CD4-positive, alpha-beta T cell treated with Interleukin-17A for 1 hour (primary cell): ENCODE measurements at regions not wholly inside any gene's neighbourhood (a gene's known extent, or its start where the extent isn't known, plus 50 kb on each side); places are given as distances from the start of the nearest gene placed in this dataset.

Experiments
- DNase-seq: peaks from one replicate; pipeline ENCODE4 v3.0.0-alpha.2; 2020

DNA sequence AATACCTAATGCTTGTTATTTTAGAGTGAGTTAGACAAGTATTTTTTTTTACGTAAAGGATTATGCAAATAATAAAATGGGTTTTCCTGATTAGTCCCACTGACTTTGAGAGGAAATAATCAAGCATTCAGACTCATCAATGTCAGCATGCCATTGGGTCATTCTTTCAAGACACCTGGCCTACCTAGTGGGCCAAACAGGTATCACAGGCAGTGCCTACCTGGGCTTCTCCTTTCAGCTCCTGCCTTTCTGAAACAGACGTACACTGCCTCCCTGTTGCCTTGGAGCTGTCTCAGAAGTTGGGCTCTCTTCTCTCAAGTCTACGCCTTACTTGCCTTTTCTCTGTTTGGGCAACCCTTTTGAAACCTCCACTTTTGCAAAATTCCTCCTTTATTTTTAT lies 545.6 kb downstream of the SNAPC1 start:
- DNase-seq, result no peak

- DNase-seq, result no peak
These were observed 546.1 kb downstream of the SNAPC1 start for GRCh38 chr14:62308316-62308715.

DNA sequence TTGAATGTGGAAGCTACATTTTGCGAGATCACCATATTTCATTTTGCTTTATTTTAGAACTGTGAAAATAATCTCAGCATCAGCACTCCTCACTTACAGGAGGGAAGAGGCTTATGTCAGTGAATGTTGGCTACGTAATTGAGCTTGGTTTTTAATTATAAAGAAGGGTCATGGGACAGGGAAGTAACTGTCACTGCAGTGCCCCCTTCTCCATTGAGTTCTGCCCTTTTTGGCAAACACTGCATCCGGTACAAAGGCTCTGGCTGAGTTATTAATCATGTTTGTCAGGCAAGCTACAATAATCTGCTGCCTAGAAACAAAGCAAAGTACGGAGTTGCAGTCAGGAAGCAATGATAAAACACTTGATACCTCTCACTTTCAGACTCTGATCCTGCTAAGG lies 546.7 kb downstream of the SNAPC1 start:
- no peak for DNase-seq

- DNase-seq, result no peak
These were observed 551.0 kb downstream of the SNAPC1 start for GRCh38 chr14:62313212-62313611.

DNA sequence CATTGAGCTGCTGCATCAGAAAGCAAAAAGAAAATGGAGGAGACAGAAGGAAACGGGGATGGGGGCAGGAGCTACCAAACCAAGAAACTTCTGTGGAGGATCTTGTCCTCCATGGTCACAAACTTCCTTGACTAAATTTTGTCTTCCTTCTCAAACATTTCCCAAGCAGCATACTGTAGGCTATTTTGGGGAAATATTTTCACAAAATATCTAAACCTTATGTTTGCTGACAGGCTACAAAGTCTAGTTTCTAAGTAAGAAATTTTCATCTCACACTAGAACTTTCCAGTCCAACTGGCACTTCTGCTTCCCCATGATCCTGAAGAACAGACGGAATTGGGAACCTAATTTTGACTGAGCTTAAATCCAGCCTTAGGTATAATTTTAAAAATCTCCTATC lies 552.0 kb downstream of the SNAPC1 start:
- DNase-seq, result no peak

DNA sequence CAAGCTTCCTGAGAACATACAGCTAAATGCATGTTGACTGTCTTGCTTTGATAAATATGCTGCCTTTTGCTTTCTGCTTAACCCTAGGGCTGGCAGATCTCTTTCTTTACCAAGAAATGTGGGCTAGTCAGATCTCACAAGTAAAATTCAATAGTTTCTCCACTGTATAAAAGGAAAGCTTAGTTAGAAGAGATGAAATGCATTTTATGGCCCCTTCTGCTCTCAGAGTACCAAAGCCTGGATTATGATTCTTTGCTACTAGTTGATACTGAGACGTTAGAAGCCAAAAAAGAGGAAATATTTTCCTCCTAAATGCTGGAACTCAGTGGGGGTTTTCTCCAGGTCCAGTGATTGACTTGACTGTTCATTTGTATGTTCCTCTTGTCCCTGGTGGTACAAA lies 552.7 kb downstream of the SNAPC1 start:
- DNase-seq, result no peak

DNA sequence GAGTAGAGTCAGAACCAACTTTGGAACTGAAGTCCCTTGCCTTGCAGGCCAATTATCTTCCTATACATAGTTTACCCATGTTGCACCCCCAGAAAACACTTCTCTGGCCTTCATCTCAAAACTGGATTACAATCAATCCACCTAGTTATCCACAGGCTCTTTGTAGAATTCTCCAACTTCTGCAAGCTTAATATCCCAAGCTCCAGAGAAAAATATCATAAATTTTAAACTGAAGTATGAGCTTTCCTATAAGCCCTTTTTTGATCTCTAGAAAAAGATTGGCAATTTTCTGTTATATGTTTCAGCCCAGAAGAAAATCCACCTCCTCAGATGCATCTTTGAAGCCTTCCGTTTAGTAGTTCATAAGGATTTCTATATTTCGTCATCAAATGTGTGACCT lies 553.4 kb downstream of the SNAPC1 start:
- DNase-seq, result no peak

GRCh38 chr14:62322216-62322615 lies 560.0 kb downstream of the SNAPC1 start:
- DNase-seq, result no peak

DNA sequence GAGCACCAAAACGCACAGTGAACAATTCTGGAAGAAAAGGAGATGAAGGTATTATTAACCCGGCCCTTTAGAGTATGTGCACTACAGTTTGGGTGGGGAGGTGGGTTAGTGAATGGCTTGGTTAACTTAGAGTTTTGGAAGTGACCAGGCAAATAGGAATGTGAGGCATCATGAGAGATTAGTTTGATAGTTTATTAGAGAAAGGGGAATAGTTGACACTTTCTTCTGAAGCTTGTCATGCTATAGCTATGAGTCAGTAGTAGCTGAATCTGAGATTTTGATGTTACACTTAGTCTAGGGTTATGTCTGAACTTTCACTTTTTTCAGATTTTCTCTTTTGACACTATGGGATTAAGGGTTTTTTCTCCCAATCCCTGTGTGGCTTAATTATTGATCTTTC lies 567.2 kb downstream of the SNAPC1 start:
- no peak for DNase-seq

- no peak for DNase-seq
These were observed 585.4 kb downstream of the SNAPC1 start for GRCh38 chr14:62347562-62348011.

- no peak for DNase-seq
These were observed 595.1 kb downstream of the SNAPC1 start for GRCh38 chr14:62357362-62357761.

DNA sequence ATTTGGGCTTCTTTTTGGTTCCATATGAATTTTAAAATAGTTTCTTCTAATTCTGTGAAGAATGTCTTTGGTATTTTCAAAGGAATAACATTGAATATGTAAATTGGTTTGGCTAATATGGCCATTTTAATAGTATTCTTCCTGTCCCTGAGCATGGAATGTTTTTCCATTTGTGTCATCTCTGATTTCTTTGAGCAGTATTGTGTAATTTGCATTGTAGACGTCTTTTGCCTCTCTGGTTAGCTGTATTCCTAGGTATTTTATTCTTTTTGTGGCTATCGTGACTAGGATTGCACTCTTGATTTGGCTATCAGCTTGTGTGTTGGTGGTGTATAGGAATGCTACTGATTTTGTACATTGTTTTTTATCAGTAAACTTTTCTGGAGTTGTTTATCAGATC lies 601.9 kb downstream of the SNAPC1 start:
- no peak for DNase-seq

DNA sequence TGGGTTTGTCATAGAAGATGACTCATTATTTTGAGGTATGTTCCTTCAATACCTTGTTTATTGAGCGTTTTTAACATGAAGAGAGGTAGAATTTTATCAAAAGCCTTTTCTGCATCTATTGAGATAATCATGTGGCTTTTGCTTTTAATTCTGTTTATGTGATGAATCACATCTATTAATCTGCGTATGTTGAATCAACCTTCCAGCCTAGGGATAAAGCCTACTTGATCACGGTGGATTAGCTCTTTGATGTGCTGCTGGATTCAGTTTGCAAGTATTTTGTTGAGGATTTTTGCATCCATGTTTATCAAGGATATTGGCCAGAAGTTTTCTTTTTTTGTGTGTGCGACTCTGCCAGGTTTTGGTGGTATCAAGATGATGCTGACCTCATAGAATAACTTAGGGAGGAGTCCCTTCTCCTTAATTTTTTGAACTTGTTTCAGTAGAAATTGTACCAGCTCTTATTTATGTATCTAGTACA lies 602.6 kb downstream of the SNAPC1 start:
- no peak for DNase-seq

- no peak for DNase-seq
These were observed 607.8 kb downstream of the SNAPC1 start for GRCh38 chr14:62369919-62370560.

- DNase-seq, result no peak
These were observed 611.7 kb downstream of the SNAPC1 start for GRCh38 chr14:62373944-62374343.

GRCh38 chr14:62378057-62378456 lies 615.8 kb downstream of the SNAPC1 start:
- no peak for DNase-seq

- no peak for DNase-seq
These were observed 619.3 kb downstream of the SNAPC1 start for GRCh38 chr14:62381311-62382070.

- no peak for DNase-seq
These were observed 636.1 kb downstream of the KCNH5 start for GRCh38 chr14:62409169-62409568.

- DNase-seq, result no peak
These were observed 635.5 kb downstream of the KCNH5 start for GRCh38 chr14:62409626-62410300.

- DNase-seq, result no peak
These were observed 624.4 kb downstream of the KCNH5 start for GRCh38 chr14:62420847-62421246.

DNA sequence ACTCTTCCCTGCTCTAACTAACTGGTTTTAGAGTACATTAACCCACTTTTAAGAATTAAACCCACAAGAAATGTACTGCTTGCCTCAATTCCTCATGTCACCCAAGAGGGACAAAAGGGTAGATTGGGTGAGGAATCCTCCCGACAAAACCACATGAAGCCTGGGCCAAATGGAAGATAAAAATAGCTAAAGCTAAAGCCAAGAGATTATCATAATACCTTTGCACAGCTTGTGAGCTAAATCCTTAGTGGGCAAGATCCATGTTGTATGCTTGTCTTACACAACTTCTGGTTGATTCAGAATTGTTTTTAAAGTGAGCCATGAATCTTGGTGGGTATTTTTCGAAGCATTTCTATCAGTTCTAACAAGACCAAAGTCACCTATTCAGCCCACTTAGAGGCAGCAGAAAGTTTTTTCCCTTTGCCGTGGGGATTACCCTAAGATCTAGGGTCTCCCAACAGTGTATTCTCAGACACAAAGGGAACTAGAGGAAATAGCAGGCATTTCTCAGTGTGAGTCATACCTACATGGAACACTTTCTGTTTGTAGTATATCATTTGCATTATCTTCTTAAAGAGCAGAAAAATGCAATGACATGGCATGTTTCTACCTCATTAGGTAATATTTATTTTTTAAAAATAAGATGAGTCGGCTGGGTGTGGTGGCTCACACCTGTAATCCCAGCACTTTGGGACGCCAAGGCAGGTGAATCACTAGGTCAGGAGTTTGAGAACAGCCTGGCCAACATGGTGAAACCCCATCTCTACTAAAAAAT lies 616.6 kb downstream of the KCNH5 start:
- no peak for DNase-seq

GRCh38 chr14:62429683-62430082 lies 615.6 kb downstream of the KCNH5 start:
- no peak for DNase-seq

DNA sequence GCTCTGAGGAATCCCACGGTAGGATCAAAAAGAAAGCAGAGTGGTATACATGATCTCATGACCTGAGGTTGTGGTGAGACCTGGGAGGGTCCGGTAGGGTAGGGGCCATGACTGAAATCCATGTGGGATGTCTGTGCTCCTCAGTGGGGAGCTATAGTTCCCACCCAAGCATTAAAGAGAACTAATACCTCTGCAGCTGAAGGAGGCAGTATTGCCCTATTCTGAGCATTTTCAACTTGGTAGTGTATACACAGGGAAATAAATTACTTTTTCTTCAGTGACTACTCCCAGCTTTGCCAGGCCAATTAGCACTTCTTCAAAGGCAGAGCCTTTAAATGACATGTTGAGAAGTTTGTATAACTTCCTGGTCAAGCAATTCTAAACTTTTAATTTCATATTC lies 613.8 kb downstream of the KCNH5 start:
- no peak for DNase-seq
